Adipocyte (in vitro differentiated cells): ENCODE measurements at regions not wholly inside any gene's neighbourhood (a gene's known extent, or its start where the extent isn't known, plus 50 kb on each side); places are given as distances from the start of the nearest gene placed in this dataset.

Source experiments
- DNase-seq: peaks from one replicate; pipeline ENCODE4 v3.0.0-alpha.2; 2015; ENCODE audit warnings: low read depth
- H3K27me3 ChIP-seq: replicated peaks from 2 replicates; pipeline ENCODE4 v1.7.0; 2013; ENCODE audit warnings: mild to moderate bottlenecking, low read length, moderate library complexity; ENCODE audit not compliant: control insufficient read depth, insufficient read depth
- H3K36me3 ChIP-seq: 2 replicates; pipeline ENCODE4 v1.7.0; 2013; ENCODE audit warnings: low read length, mild to moderate bottlenecking, moderate library complexity; ENCODE audit not compliant: control insufficient read depth, insufficient read depth, severe bottlenecking
- H3K4me1 ChIP-seq: 2 replicates; pipeline ENCODE4 v1.7.0; 2013; ENCODE audit warnings: mild to moderate bottlenecking, low read length, moderate library complexity; ENCODE audit not compliant: control insufficient read depth, insufficient read depth
- H3K4me3 ChIP-seq: 2 replicates; pipeline ENCODE4 v1.7.0; 2013; ENCODE audit warnings: mild to moderate bottlenecking, low read length, moderate library complexity
- H3K9ac ChIP-seq: 2 replicates; pipeline ENCODE4 v1.7.0; 2013; ENCODE audit warnings: mild to moderate bottlenecking, low read length, moderate library complexity
- H3K9me3 ChIP-seq: 2 replicates; pipeline ENCODE4 v1.7.0; 2013; ENCODE audit warnings: mild to moderate bottlenecking, low read length, moderate library complexity; ENCODE audit not compliant: control insufficient read depth

DNA sequence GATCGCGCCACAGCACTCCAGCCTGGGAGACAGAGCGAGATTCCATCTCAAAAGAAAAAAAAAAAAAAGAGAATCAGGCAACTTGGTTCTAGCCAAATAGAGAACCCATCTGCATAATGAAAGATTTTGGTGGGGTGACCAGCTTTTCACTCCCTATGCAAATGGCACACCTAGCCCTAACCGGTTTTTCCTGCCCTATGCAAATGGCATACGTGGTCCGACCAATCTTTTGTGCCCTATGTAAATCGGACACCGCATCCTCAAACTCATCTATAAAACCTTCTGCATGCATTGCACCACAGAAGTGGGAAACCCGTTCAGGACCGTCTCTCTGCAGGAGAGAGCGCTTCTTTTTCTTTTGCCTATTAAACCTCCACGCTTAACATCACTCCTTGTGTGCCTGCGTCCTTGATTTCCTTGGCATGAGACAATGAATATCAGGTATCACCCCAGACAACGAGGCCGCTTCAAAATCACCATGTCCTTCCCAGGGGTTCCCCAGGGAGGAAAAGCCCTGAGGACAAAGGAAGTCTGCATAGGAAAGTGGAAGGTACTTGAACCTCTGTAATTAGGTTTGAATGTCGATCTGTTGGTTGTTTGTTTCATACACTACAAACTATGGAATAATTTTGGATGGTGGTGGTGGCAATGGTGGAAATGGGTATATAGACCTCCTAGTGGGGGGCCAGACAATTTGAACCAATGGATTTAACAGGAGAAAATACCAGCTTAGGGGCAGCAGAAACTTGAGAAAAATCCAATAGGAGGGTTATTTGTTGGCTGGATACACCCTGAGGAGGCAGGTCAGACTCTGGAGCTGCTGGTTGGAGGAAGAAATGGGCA lies 396.2 kb downstream of the TYW1 start:
- Histone ChIP-seq H3K4me1 (no peaks in the 10 kb centered on the region), H3K27me3 (peaks cover 12% of the 10 kb centered on the region), H3K36me3 (no peaks in the 10 kb centered on the region), H3K9ac (no peak overlapping the region), H3K9me3 (no peaks in the 10 kb centered on the region), H3K4me3 (no peak overlapping the region)
- no peak for DNase-seq

DNA sequence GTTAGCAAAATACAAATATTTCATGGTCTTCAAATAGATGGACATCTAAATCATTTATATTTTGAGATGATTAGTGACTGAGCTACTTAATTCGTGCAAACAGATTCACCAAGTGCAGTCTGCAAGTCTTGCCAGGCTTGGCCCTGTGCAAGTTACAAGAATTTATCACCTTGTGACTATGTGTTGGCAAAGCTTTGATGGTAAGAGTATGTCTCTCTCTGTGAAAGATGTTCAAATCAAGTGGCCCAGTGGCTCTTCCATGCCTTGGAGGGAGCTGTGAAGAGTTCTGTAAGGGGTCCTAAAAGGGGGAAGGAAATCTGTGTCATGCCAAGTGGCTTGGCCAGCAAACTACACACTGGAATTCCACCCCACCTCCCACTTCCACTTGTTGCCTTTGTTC lies 397.3 kb downstream of the TYW1 start:
- peaks cover 9% of the 10 kb centered on the region for H3K27me3 ChIP-seq
- DNase-seq = no peak
- H3K4me3 ChIP-seq = no peak overlapping the region
- H3K4me1 ChIP-seq = no peaks in the 10 kb centered on the region
- no peaks in the 10 kb centered on the region for H3K36me3 ChIP-seq
- no peak overlapping the region for H3K9ac ChIP-seq
- no peaks in the 10 kb centered on the region for H3K9me3 ChIP-seq

DNA sequence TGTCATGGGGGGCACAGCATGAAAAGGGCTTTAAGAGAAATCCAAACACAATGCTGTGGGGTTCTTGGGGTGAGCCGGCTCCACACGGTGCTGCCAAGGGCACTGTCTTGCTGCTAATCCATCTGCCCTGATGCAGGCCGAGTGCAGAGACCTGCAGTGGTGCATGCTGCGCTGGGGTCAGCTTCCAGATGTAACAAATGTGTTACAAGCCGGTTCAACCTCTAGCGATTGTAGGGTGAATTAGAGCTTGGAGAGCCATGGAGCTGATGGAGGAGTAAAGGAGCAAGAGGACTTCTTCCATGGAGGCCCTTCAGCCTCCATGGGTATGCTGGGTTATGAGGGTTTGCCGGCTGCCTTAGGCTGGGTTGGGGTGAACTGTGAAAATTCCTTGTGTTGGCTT lies 402.3 kb downstream of the TYW1 start:
- Histone ChIP-seq H3K4me1 (no peaks in the 10 kb centered on the region), H3K36me3 (no peaks in the 10 kb centered on the region), H3K27me3 (no peaks in the 10 kb centered on the region), H3K9me3 (peaks cover 10% of the 10 kb centered on the region), H3K9ac (no peak overlapping the region), H3K4me3 (no peak overlapping the region)
- no peak for DNase-seq

DNA sequence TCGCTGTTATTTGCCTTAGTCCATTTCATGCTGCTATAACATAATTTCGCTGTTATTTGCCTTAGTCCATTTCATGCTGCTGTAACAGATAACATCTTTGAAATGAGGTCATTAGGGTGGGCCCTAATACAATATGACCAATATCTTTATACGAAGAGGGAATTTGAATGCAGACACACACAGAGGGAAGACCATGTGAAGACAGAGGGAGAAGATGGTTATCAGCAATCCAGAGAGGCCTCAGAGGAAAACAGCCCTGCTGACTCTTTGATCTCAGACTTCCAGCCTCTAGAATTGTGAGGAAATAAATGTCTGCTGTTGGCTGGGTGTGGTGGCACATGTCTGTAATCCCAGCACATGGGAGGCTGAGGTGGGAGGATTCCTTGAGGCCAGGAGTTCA lies 404.9 kb downstream of the TYW1 start:
- Histone ChIP-seq H3K27me3 (peaks cover 4% of the 10 kb centered on the region), H3K4me3 (no peak overlapping the region), H3K4me1 (no peaks in the 10 kb centered on the region), H3K9ac (no peak overlapping the region), H3K36me3 (no peaks in the 10 kb centered on the region), H3K9me3 (peaks cover 10% of the 10 kb centered on the region)
- no peak for DNase-seq

DNA sequence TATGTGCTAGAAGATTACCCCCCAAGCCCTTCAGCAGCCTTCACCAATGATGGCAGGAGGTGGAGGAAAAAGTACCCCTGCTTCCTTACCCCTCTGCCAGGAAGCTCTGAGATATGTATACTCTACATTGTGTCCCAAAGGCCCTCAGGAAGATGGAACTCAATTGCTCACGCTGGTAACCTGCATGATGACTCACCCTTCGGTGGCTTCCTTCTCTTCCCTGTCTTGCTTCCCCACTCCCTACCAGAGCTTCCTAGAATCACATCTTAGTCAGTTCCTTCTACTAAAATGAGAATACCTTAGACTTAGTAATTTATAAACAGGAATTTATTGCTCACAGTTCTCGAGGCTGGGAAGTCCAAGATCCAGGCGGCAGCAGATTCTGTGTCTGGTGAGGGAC lies 405.6 kb downstream of the TYW1 start:
- DNase-seq = no peak
- no peak overlapping the region for H3K9ac ChIP-seq
- no peak overlapping the region for H3K4me3 ChIP-seq
- H3K36me3 ChIP-seq = no peaks in the 10 kb centered on the region
- no peaks in the 10 kb centered on the region for H3K4me1 ChIP-seq
- H3K9me3 ChIP-seq = peaks cover 10% of the 10 kb centered on the region
- peaks cover 9% of the 10 kb centered on the region for H3K27me3 ChIP-seq

DNA sequence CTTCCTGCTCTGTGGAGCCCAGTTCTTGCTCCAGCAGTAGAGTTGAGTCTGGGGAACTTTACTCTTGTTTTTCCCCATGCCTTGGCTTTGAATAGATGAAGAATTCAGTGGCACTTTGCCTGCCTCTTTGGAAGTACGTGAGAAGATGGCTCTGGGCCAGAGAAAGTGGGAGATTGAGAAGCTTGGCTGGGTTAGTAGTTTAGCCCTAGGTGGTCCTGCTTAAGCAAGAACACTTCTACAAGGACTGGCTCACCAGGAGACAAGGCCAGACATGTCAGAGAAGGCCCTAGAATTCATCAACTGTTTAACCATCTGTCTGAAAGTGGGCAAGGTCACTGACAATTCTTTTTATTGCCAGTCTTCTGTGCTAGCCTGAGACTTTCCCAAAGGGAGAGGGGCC lies 410.3 kb downstream of the TYW1 start:
- H3K9me3 ChIP-seq = peaks cover 10% of the 10 kb centered on the region
- no peak for DNase-seq
- no peak overlapping the region for H3K4me3 ChIP-seq
- no peaks in the 10 kb centered on the region for H3K36me3 ChIP-seq
- no peaks in the 10 kb centered on the region for H3K4me1 ChIP-seq
- peaks cover 12% of the 10 kb centered on the region for H3K27me3 ChIP-seq
- H3K9ac ChIP-seq = no peak overlapping the region

DNA sequence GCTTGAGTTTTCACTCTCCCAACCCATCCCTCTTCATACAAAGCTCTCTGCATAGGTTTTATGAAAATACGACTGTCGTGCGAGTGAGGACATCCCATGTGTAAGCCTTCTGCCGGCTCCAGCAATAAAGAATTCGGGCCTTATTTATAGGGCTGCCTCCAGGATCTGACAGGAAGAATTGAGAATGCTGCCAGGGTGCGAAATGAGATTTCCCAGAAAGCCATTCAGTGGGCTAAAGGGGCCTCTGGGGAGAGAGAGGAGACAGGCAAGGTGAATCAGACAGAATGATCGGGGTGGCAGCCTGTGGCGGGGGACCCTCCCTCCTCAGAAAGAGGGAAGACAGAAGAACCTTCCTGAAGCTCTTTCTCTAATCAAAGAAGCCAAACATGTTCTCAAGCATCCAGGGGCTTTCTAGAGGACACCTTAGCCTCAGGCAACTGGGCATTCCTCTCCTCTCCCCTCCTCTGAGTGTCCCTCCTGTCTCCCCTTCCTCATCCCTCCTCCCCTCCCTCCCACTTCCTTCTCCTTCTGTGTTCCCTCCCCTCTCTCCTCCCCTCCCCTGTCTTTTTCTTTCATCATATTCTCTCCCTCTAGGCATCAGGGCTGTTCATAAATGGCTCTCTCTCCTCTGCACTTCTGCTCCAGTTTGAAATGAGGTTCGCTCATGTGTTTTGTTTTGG lies 410.9 kb downstream of the TYW1 start:
- no peaks in the 10 kb centered on the region for H3K4me1 ChIP-seq
- H3K36me3 ChIP-seq = no peaks in the 10 kb centered on the region
- no peak for DNase-seq

DNA sequence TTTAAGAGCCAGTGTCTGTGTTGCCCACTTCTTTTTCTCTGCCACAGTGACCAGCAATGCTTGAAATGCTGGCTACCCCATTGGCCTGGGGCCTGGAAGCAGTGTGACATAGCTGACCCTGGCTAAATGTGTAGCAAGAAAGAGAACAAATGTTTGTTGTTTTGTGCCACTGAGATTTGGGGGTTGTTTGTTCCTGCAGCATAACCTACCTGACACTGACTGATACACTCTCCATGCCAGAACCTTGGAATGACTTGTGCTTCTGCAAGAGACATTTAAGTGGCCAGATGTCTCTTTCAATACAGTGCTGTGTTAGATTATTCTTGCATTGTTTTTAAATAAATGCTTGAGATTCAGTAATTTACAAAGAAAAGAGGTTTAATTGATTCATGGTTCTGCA lies 411.5 kb downstream of the TYW1 start:
- DNase-seq = no peak
- H3K27me3 ChIP-seq = peaks cover 12% of the 10 kb centered on the region

More for the DNA sequence above, 410.9 kb downstream of the TYW1 start:
- Histone ChIP-seq H3K9ac (no peak overlapping the region), H3K9me3 (peaks cover 8% of the 10 kb centered on the region), H3K4me3 (no peak overlapping the region), H3K27me3 (peaks cover 12% of the 10 kb centered on the region)

DNA sequence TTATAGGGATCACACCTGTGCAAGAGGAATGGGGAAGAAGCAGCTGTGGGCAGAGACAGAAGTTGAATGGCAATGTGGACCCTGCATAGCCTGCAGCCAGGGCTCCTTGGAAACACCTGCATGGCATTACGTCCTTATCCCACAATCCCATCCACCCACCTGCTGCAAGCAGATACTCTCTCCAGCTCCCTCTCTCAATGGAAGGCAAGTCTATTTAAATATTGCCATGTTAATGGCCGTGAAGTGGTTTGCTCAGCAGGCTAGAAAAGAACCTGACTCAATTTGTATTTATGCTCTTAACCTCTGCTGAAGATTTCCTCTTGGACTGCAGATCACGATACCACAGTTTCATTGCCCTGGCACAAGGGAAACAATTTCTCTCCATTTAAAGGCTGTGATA lies 417.0 kb downstream of the TYW1 start:
- Histone ChIP-seq H3K4me3 (no peak overlapping the region), H3K9ac (no peak overlapping the region), H3K27me3 (no peaks in the 10 kb centered on the region), H3K9me3 (peaks cover 9% of the 10 kb centered on the region), H3K36me3 (no peaks in the 10 kb centered on the region), H3K4me1 (no peaks in the 10 kb centered on the region)
- DNase-seq = no peak

More for the DNA sequence above, 411.5 kb downstream of the TYW1 start:
- no peak overlapping the region for H3K9ac ChIP-seq
- no peak overlapping the region for H3K4me3 ChIP-seq
- peaks cover 4% of the 10 kb centered on the region for H3K9me3 ChIP-seq
- H3K36me3 ChIP-seq = no peaks in the 10 kb centered on the region
- no peaks in the 10 kb centered on the region for H3K4me1 ChIP-seq

DNA sequence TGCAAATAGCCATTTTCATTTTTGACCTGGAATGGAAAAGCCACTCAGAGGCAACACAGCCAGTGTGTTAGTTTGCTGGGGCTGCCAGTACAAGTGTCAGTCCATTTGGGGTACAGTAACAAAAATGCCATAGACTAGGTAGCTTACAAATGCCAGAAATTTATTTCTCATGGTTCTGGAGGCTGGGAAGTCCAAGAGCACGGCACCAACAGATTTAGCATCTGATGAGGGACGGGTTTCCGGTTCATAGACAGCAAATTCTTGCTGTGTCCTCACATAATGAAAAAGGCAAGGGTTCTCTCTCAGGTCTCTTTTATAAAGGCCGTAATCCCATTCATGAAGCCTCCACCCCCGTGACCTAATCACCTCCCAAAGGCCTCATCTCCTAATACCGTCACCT lies 418.2 kb downstream of the TYW1 start:
- H3K4me3 ChIP-seq = no peak overlapping the region
- H3K9me3 ChIP-seq = peaks cover 9% of the 10 kb centered on the region
- no peak for DNase-seq
- H3K36me3 ChIP-seq = no peaks in the 10 kb centered on the region
- H3K9ac ChIP-seq = no peak overlapping the region
- no peaks in the 10 kb centered on the region for H3K4me1 ChIP-seq
- H3K27me3 ChIP-seq = no peaks in the 10 kb centered on the region

DNA sequence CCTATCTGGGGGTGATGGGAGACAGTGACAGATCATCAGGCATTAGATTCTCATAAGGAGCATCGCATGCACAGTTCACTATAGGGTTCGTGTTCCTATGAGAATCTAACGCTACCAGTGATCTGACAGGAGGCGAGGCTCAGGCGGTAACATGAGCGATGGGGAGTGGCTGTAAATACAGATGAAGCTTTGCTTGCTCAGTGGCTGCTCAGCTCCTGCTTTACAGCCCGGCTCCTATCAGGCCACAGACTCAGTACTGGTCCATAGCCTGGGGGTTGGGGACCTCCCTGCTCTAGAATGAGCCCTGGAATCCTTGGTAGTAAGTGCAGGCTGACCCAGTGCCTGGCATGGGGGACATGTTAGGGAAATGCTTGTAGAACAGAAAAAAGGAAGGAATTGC lies 426.0 kb downstream of the TYW1 start:
- no peak for DNase-seq
- H3K27me3 ChIP-seq = no peaks in the 10 kb centered on the region
- H3K36me3 ChIP-seq = no peaks in the 10 kb centered on the region
- no peak overlapping the region for H3K4me3 ChIP-seq
- no peaks in the 10 kb centered on the region for H3K9me3 ChIP-seq
- H3K9ac ChIP-seq = no peak overlapping the region
- no peaks in the 10 kb centered on the region for H3K4me1 ChIP-seq
